ENCODE measurements at regions not wholly inside any gene's neighbourhood (a gene's known extent, or its start where the extent isn't known, plus 50 kb on each side); places are given as distances from the start of the nearest gene placed in this dataset.
A peak's percentile ranks its signal among the peaks of the same experiment; 100 is the strongest.
"Not testable (repeated sequence)": the region's sequence is repeated elsewhere in the genome, so short reads cannot be mapped to it uniquely, and the experiment has no call there.

DNA sequence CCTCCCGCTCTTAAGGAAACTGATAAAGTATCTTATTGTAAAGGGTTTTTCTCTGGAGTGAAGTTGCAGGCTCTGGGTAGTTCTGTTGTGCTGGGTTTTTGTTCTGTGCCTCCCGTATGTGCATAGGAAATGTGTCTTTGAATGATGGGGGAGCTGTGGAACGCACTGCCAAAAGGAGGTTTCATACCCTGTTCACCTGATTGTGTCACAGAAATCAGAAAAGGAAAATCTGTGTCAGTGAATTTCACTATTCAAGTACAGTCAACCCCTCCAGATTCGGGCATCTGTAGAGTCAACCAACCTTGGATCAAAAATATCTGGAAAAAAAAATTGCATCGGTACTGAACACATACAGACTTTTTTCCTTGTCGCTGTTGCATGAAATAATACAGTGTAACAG is 127.8 kb downstream of the MRPL57 start:
- TF ChIP-seq SPI1 (IDR thresholded peaks at IDR 0.05; ENCODE audit: low read depth, low read length): no peak
- no peak for TF ChIP-seq POLR2AphosphoS5 (IDR thresholded peaks at IDR 0.05; ENCODE audit: low read depth, low read length)
- no peak for TF ChIP-seq POLR2A (IDR thresholded peaks at IDR 0.05; ENCODE audit: low read depth, low read length)
- DNase-seq (ENCODE audit: insufficient read length, low spot score): no peak
- FAIRE-seq: no peak

DNA sequence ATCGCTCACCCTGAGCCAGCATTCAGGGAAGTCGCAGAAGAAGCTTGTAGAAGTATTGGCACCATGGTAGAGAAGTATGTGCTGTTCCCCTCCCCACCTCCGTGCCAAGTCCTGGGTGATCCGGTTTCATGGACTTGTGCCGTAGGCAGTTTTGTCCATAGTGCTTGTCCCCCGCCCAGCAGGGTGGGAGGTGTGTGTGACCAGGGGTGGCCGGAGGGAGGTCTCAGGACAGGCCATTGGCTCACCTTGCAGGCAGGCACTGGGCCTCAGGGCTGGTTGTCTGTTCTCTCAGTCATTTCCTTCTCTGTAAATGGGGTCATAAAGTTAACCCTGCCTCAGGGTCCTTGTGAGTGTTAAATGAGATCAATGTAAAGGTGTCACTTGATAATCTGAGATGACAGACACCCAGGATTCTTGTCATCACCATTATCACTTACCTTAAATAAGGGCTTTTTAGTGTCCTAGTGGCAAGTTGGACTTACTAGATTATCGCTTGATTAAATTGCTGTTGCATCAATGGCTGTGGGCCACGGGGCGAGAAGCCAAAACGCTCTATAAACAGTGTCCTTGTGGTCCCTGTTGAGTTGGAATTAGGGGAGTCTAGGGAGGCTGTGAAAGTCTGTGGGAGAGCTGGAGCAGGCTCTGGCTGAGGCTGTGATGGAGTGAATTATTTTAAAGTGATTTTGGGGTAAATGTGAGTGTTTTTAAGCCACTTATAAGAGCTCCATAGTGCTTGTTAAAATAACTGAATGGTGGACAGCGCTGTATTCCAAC is 130.0 kb downstream of the MRPL57 start:
- not testable (repeated sequence) for DNase-seq (ENCODE audit: insufficient read length, low spot score)
- FAIRE-seq: peak; percentile 91

DNA sequence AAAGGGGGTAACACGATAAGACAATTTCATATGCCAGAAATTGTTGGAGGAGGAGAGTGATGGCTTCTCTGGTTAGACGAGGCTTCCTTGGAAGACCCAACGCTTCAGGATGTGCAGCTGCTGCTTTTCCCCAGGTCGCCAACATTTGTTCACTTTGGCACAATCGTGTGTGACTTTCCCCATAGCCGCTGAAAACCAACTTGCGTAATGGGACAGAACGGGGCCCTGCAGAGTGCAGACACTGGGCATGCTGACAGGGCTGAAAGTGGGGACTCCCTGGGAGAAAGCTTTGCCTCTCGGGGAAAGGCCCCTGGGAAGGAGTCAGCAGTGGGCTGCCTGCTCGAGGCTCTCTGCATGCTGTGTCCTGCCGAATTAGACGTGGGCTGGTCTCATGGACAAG is 130.7 kb downstream of the MRPL57 start:
- DNase-seq (ENCODE audit: insufficient read length, low spot score): not testable (repeated sequence)
- peak; percentile 9 for FAIRE-seq

DNA sequence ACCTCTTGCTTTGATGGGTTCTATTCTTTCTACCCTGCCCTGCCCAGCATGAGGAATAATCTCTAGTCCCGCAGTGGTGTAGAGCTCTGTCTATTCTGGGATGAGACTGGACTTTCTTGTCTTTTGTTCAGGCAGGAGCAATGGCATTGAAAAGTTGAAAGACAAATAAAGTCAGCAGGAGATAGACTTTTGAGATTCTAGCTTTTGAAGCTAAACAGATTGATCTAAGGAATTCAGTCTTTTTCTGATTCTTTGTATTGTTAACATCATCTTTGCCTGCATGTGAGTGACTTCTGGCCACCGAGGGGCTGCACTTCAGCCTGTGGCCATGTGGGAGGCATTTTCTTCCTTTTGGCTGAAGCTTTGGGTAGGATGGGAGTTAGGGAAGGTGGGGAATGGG is 132.4 kb downstream of the MRPL57 start:
- DNase-seq (ENCODE audit: insufficient read length, low spot score): no peak
- TF ChIP-seq PAX5 (IDR thresholded peaks at IDR 0.05; ENCODE audit: insufficient read depth, low read length, severe bottlenecking): no peak
- TF ChIP-seq POLR2AphosphoS5 (IDR thresholded peaks at IDR 0.05; ENCODE audit: low read depth, low read length): no peak
- TF ChIP-seq TAF1 (IDR thresholded peaks at IDR 0.05; ENCODE audit: low read depth, low read length): no peak
- no peak for TF ChIP-seq SPI1 (IDR thresholded peaks at IDR 0.05; ENCODE audit: low read depth, low read length)
- no peak for FAIRE-seq

DNA sequence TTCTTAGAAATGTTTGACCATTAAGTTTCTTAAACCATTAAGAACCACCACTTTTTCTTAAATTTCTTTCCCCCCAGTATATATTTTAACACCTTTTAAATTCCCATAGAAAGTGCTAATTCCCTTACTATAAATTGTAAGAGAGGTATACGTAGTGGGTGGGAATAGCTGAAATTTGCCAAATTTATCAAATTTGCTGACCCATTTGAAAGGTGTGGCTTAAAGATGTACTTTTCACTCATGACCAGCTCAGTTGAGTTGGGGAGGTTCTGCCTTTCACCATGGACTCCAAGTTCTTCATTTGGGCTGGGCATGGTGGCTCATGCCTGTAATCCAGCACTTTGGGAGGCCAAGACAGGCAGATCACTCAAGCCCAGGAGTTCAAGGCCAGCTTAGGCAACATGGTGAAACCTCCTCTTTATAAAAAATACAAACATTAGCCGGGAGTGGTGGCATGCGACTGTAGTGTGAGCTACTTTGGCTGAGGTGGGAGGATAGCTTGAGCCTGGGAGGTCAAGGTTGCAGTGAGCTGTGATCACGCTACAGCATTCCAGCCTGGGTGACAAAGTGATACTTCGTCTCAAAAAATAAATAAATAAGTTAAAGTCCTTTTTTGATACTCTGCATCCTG is 133.2 kb downstream of the MRPL57 start:
- TF ChIP-seq POLR2A (IDR thresholded peaks at IDR 0.05; ENCODE audit: low read depth, low read length) (no peak), POU2F2 (IDR thresholded peaks at IDR 0.05; ENCODE audit: low read depth, low read length) (no peak), PAX5 (IDR thresholded peaks at IDR 0.05; ENCODE audit: insufficient read depth, low read length, severe bottlenecking) (no peak), POLR2AphosphoS5 (IDR thresholded peaks at IDR 0.05; ENCODE audit: low read depth, low read length) (no peak), SPI1 (IDR thresholded peaks at IDR 0.05; ENCODE audit: low read depth, low read length) (no peak), TAF1 (IDR thresholded peaks at IDR 0.05; ENCODE audit: low read depth, low read length) (no peak)
- FAIRE-seq (no peak), DNase-seq (ENCODE audit: insufficient read length, low spot score) (no peak)

DNA sequence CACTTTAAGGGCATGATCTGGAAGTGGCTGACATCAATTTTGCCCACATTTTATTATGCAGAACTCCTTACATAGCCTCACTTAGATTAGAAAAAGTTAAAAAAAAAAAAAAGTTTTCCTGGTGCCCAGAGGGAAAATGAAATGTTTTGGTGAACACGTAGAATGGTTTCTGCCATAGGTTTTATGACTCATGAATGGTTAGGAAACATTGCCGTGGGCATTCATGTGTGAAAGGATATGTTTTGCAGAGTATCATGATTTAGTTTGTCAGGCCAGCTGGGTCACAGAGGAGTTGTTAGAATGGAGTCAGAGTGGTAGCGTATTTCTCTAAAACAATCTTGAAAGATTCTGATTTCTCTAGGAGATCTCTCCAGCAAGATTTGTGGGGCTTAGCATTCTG is 133.8 kb downstream of the MRPL57 start:
- DNase-seq (ENCODE audit: insufficient read length, low spot score): no peak
- no peak for TF ChIP-seq TAF1 (IDR thresholded peaks at IDR 0.05; ENCODE audit: low read depth, low read length)
- no peak for TF ChIP-seq POLR2A (IDR thresholded peaks at IDR 0.05; ENCODE audit: low read depth, low read length)
- no peak for TF ChIP-seq POLR2AphosphoS5 (IDR thresholded peaks at IDR 0.05; ENCODE audit: low read depth, low read length)
- TF ChIP-seq SPI1 (IDR thresholded peaks at IDR 0.05; ENCODE audit: low read depth, low read length): no peak
- TF ChIP-seq PAX5 (IDR thresholded peaks at IDR 0.05; ENCODE audit: insufficient read depth, low read length, severe bottlenecking): no peak
- no peak for TF ChIP-seq POU2F2 (IDR thresholded peaks at IDR 0.05; ENCODE audit: low read depth, low read length)

DNA sequence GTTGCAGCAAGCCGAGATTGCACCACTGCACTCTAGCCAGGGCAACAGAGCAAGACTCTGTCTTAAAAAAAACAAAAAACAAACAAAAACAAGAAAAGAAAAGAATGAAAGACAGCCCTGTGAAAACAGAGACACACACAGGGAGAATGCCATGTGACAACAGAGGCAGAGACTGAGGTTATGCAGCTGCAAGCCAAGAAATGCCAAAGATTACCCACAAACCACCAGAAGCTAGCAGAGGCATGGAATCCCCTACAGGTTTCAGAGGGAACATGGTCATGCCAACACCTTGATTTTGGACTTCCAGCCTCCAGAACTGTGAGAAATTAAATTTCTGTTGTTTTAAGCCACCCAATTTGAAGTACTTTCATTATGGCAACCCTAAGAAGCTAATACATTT is 138.5 kb downstream of the MRPL57 start:
- not testable (repeated sequence) for DNase-seq (ENCODE audit: insufficient read length, low spot score); FAIRE-seq

More for the DNA sequence above, 133.8 kb downstream of the MRPL57 start:
- FAIRE-seq: no peak

DNA sequence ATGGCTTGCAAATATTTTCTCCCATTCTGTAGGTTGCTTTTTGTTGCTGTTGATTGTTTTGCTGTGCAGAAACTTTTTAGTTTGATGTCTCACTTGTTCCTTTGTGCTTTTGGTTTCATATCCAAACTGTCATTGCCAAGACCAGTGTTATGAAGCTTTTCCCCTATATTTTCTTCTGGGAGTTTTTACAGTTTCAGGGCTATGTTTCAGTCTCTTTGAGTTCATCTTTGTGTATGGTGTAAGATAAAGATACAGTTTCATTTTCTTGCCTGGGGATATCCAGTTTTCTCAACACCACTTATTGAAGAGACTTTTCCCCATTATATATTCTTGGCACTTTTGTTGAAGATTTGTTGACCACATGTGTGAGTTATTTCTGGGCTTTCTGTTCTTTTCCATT is 139.9 kb downstream of the MRPL57 start:
- TF ChIP-seq POLR2A (IDR thresholded peaks at IDR 0.05; ENCODE audit: low read depth, low read length): no peak
- TF ChIP-seq POU2F2 (IDR thresholded peaks at IDR 0.05; ENCODE audit: low read depth, low read length): no peak
- no peak for TF ChIP-seq PAX5 (IDR thresholded peaks at IDR 0.05; ENCODE audit: insufficient read depth, low read length, severe bottlenecking)
- TF ChIP-seq SPI1 (IDR thresholded peaks at IDR 0.05; ENCODE audit: low read depth, low read length): no peak
- no peak for TF ChIP-seq TAF1 (IDR thresholded peaks at IDR 0.05; ENCODE audit: low read depth, low read length)
- no peak for TF ChIP-seq POLR2AphosphoS5 (IDR thresholded peaks at IDR 0.05; ENCODE audit: low read depth, low read length)
- no peak for FAIRE-seq
- DNase-seq (ENCODE audit: insufficient read length, low spot score): no peak

DNA sequence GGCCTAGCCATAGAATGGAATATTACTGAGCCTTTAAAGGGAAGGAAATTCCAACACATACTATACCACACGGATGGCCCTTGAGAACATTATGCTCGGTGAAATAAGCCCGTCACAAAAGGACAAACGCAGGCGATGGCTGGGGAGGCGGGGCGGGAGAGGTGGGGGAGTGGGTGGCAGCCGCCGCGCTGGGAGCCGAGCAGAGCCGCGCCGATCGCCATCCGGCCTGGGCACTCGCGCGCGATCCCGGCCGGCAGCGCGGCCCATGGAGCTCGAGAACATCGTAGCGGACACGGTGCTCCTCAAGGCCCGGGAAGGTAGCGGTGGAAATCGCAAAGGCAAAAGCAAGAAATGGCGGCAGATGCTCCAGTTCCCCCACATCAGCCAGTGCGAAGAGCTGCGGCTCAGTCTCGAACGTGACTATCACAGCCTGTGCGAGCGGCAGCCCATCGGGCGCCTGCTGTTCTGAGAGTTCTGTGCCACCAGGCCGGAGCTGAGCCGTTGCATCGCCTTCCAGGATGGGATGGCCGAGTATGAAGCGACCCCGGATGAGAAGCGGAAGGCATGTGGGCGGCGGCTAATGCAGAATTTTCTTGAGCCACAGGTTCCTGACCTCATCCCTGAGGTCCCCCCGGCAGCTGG is 140.1 kb downstream of the ZDHHC20 start:
- DNase-seq (ENCODE audit: insufficient read length, low spot score): no peak
- FAIRE-seq: no peak
- TF ChIP-seq POLR2A (IDR thresholded peaks at IDR 0.05; ENCODE audit: low read depth, low read length) (no peak), SPI1 (IDR thresholded peaks at IDR 0.05; ENCODE audit: low read depth, low read length) (no peak), PAX5 (IDR thresholded peaks at IDR 0.05; ENCODE audit: insufficient read depth, low read length, severe bottlenecking) (no peak), POLR2AphosphoS5 (IDR thresholded peaks at IDR 0.05; ENCODE audit: low read depth, low read length) (no peak), POU2F2 (IDR thresholded peaks at IDR 0.05; ENCODE audit: low read depth, low read length) (no peak), TAF1 (IDR thresholded peaks at IDR 0.05; ENCODE audit: low read depth, low read length) (no peak)

DNA sequence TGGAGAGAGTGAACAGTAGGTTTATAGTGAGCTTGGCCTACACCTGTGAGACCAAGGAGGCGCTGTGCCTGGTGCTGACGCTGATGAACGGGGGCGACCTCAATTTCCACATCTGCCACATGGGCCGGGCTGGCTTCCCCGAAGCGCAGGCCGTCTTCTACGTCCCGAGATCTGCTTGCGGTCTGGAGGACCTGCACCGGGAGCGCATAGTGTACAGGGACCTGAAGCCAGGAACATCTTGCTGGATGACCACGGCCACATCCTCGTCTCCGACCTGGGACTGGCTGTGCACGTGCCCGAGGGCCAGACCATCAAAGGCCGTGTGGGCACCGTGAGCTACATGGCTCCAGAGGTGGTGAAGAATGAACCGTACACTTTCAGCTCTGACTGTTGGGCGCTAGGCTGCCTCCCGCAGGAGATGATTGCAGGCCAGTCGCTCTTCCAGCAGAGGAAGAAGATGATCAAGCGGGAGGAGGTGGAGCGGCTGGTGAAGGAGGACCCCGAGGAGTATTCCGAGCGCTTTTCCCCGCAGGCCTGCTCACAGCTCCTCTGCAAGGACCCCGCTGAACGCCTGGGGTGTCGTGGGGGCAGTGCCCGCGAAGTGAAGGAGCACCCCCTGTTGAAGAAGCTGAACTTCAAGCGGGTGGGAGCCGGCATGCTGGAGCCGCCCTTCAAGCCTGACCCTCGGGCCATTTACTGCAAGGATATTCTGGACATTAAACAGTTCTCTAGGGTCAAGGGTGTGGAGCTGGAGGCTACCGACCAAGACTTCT is 139.0 kb downstream of the ZDHHC20 start:
- TF ChIP-seq POLR2AphosphoS5 (IDR thresholded peaks at IDR 0.05; ENCODE audit: low read depth, low read length) (no peak), SPI1 (IDR thresholded peaks at IDR 0.05; ENCODE audit: low read depth, low read length) (no peak), POLR2A (IDR thresholded peaks at IDR 0.05; ENCODE audit: low read depth, low read length) (no peak)
- no peak for DNase-seq (ENCODE audit: insufficient read length, low spot score)
- no peak for FAIRE-seq

Measured in GM12891 (cell line).